ENCODE measurements at regions not wholly inside any gene's neighbourhood (a gene's known extent, or its start where the extent isn't known, plus 50 kb on each side); places are given as distances from the start of the nearest gene placed in this dataset.

- no peak overlapping the region for H3K4me3 ChIP-seq (ENCODE audit: low read depth, poor library complexity, severe bottlenecking)
- TF ChIP-seq POLR2A (IDR thresholded peaks at IDR 0.05) (no peak), CTCF (IDR thresholded peaks at IDR 0.05) (no peak)
- intact Hi-C loops (cut with DNase I; ENCODE audit: low total_unique reads) = no loop called here
- 43 to 48% methylated on average over 10 of the region's 10 CpGs for WGBS, 2 donors
- peak in 1 of 2 donors; percentile 52 for DNase-seq (ENCODE audit: low spot score in 2 of 2)
Observed at GRCh38 chr16:86082418-86083030, 183.6 kb downstream of the IRF8 start.

GRCh38 chr16:86083382-86084002 lies 184.5 kb downstream of the IRF8 start:
- peak in 1 of 2 donors; percentile 54 for DNase-seq (ENCODE audit: low spot score in 2 of 2)
- TF ChIP-seq POLR2A (IDR thresholded peaks at IDR 0.05) (no peak), CTCF (IDR thresholded peaks at IDR 0.05) (no peak)
- intact Hi-C loops (cut with DNase I; ENCODE audit: low total_unique reads) = no loop called here
- WGBS, 2 donors = 72 to 86% methylated on average over 8 of the region's 8 CpGs
- H3K4me3 ChIP-seq (ENCODE audit: low read depth, poor library complexity, severe bottlenecking) = no peak overlapping the region

GRCh38 chr16:86085161-86085611 lies 186.2 kb downstream of the IRF8 start:
- DNase-seq (ENCODE audit: low spot score in 2 of 2) = peak in 1 of 2 donors; percentile 56

GRCh38 chr16:86085795-86086194 lies 186.8 kb downstream of the IRF8 start:
- TF ChIP-seq CTCF (IDR thresholded peaks at IDR 0.05) (no peak), POLR2A (IDR thresholded peaks at IDR 0.05) (no peak)
- intact Hi-C loops (cut with DNase I; ENCODE audit: low total_unique reads) = no loop called here
- DNase-seq (ENCODE audit: low spot score in 2 of 2) = peak in 1 of 2 donors; percentile 14
- WGBS, 2 donors = 81 to 82% methylated on average over 8 of the region's 8 CpGs
- no peak overlapping the region for H3K4me3 ChIP-seq (ENCODE audit: low read depth, poor library complexity, severe bottlenecking)

More at GRCh38 chr16:86085161-86085611, 186.2 kb downstream of the IRF8 start:
- TF ChIP-seq POLR2A (IDR thresholded peaks at IDR 0.05) = no peak
- TF ChIP-seq CTCF (IDR thresholded peaks at IDR 0.05) = no peak
- no peak overlapping the region for H3K4me3 ChIP-seq (ENCODE audit: low read depth, poor library complexity, severe bottlenecking)
- intact Hi-C loops (cut with DNase I; ENCODE audit: low total_unique reads) = no loop called here
- 82 to 90% methylated on average over 12 of the region's 12 CpGs for WGBS, 2 donors

- DNase-seq (ENCODE audit: low spot score in 2 of 2) = peak in 1 of 2 donors; percentile 31
- H3K4me3 ChIP-seq (ENCODE audit: low read depth, poor library complexity, severe bottlenecking) = no peak overlapping the region
- no peak for TF ChIP-seq POLR2A (IDR thresholded peaks at IDR 0.05)
- TF ChIP-seq CTCF (IDR thresholded peaks at IDR 0.05) = no peak
- WGBS, 2 donors = 83 to 85% methylated on average over 7 of the region's 7 CpGs
- intact Hi-C loops (cut with DNase I; ENCODE audit: low total_unique reads) = no loop called here
Observed at GRCh38 chr16:86086471-86086870, 187.5 kb downstream of the IRF8 start.

Data from lower leg skin (tissue), 4 donors.